Neural progenitor cell (in vitro differentiated cells): ENCODE measurements at regions not wholly inside any gene's neighbourhood (a gene's known extent, or its start where the extent isn't known, plus 50 kb on each side); places are given as distances from the start of the nearest gene placed in this dataset.

Experiments
- CTCF ChIP-seq: fragments of 200-600 bp; sonication (generic); IDR thresholded peaks from 2 replicates; pipeline ENCODE4 v1.5.1; 2017; ENCODE audit warnings: antibody characterized with exemption, mild to moderate bottlenecking
- EZH2 ChIP-seq: fragments of 200-600 bp; sonication (generic); IDR thresholded peaks from 2 replicates; pipeline ENCODE4 v1.6.1; 2017; ENCODE audit warnings: antibody characterized with exemption, mild to moderate bottlenecking, moderate library complexity

GRCh38 chr9:42388846-42389245, 205.4 kb downstream of the SPATA31A6 start:
- TF ChIP-seq CTCF: no peak
- TF ChIP-seq EZH2: no peak
